Ovary (tissue), 3 donors: ENCODE measurements at regions not wholly inside any gene's neighbourhood (a gene's known extent, or its start where the extent isn't known, plus 50 kb on each side); places are given as distances from the start of the nearest gene placed in this dataset.

Experiments
- CTCF ChIP-seq, 3 donors: fragments of 450-650 bp in 2 of 3; fragments of 200-600 bp in 1 of 3; IDR thresholded peaks; one replicate each; pipeline versions ENCODE4 v1.5.1 to v1.8.0; 2016 to 2022; ENCODE audit warnings: antibody characterized with exemption in 3 of 3, mild to moderate bottlenecking in 1 of 3
- EP300 ChIP-seq: sonication (generic); formaldehyde crosslinking; IDR thresholded peaks from one replicate; pipeline ENCODE4 v1.6.1; 2017; ENCODE audit warnings: antibody characterized with exemption
- POLR2A ChIP-seq: fragments of 450-650 bp; IDR thresholded peaks from one replicate; pipeline ENCODE4 v1.6.1; 2017; ENCODE audit warnings: antibody characterized with exemption, mild to moderate bottlenecking, moderate library complexity
- donor health status: DM: no; HTN: no; CAD: no.

- TF ChIP-seq EP300 (no peak), POLR2A (no peak), CTCF (IDR thresholded peaks at IDR 0.05) (no peak)
Measured at GRCh38 chr2:156982615-156983014, 274.9 kb upstream of the GALNT5 start.
